GM23338 (cell line): ENCODE measurements at regions not wholly inside any gene's neighbourhood (a gene's known extent, or its start where the extent isn't known, plus 50 kb on each side); places are given as distances from the start of the nearest gene placed in this dataset.

Source experiments
- ATAC-seq: fragments of 200-7000 bp; cut with Tn5 transposase; 3 replicates; pipeline ENCODE4 v1.9.1; 2020
- DNase-seq: peaks from one replicate; pipeline ENCODE4 v3.0.0-alpha.2; 2015; ENCODE audit warnings: low spot score
- H2AFZ ChIP-seq: fragments of 200-600 bp; sonication (generic); 2 replicates; pipeline ENCODE4 v1.8.0; 2016; ENCODE audit warnings: antibody characterized with exemption, mild to moderate bottlenecking, moderate library complexity
- H3F3A ChIP-seq: fragments of 200-600 bp; sonication (generic); replicated peaks from 2 replicates; pipeline ENCODE4 v1.8.0; 2017; ENCODE audit warnings: antibody characterized with exemption, mixed run types, low read depth
- H3K27ac ChIP-seq: fragments of 200-600 bp; sonication (generic); 2 replicates; pipeline ENCODE4 v1.6.1; 2016; ENCODE audit warnings: low read depth
- H3K27me3 ChIP-seq: fragments of 200-600 bp; sonication (generic); 2 replicates; pipeline ENCODE4 v1.8.0; 2016; ENCODE audit warnings: mild to moderate bottlenecking, mixed run types, moderate library complexity; ENCODE audit not compliant: insufficient read depth
- H3K36me3 ChIP-seq: fragments of 200-600 bp; sonication (generic); 2 replicates; pipeline ENCODE4 v1.8.0; 2016; ENCODE audit warnings: mild to moderate bottlenecking; ENCODE audit not compliant: insufficient read depth
- H3K4me1 ChIP-seq: fragments of 200-600 bp; sonication (generic); 2 replicates; pipeline ENCODE4 v1.8.0; 2016; ENCODE audit warnings: mild to moderate bottlenecking, moderate library complexity; ENCODE audit not compliant: insufficient read depth
- H3K4me2 ChIP-seq: fragments of 200-600 bp; sonication (generic); 2 replicates; pipeline ENCODE4 v1.7.1; 2017; ENCODE audit warnings: mixed run types
- H3K4me3 ChIP-seq: fragments of 200-600 bp; sonication (generic); 2 replicates; pipeline ENCODE4 v1.6.1; 2016; ENCODE audit warnings: mixed run types
- H3K79me2 ChIP-seq: fragments of 200-600 bp; sonication (generic); replicated peaks from 2 replicates; pipeline ENCODE4 v1.8.0; 2017; ENCODE audit warnings: mild to moderate bottlenecking; ENCODE audit not compliant: insufficient read depth
- H3K9me2 ChIP-seq: fragments of 200-600 bp; sonication (generic); 2 replicates; pipeline ENCODE4 v1.8.0; 2017; ENCODE audit not compliant: insufficient read depth
- H4K20me1 ChIP-seq: fragments of 200-600 bp; sonication (generic); replicated peaks from 2 replicates; pipeline ENCODE4 v1.8.0; 2017; ENCODE audit warnings: mild to moderate bottlenecking; ENCODE audit not compliant: insufficient read depth
- H3K27ac Mint-ChIP-seq: 2 replicates; pipeline ENCODE4 v1.8.0; 2020; ENCODE audit warnings: inconsistent platforms, mild to moderate bottlenecking, moderate library complexity, mixed read lengths
- H3K27me3 Mint-ChIP-seq: 3 replicates; pipeline ENCODE4 v1.8.0; 2022; ENCODE audit warnings: low read depth, mild to moderate bottlenecking, moderate library complexity, mixed read lengths, inconsistent platforms; ENCODE audit not compliant: insufficient read depth, poor library complexity
- H3K36me3 Mint-ChIP-seq: 3 replicates; pipeline ENCODE4 v1.8.0; 2021; ENCODE audit warnings: low read depth, mild to moderate bottlenecking, inconsistent platforms, moderate library complexity, mixed read lengths
- H3K4me1 Mint-ChIP-seq: 3 replicates; pipeline ENCODE4 v1.8.0; 2020; ENCODE audit warnings: mild to moderate bottlenecking, inconsistent platforms, mixed read lengths
- H3K4me3 Mint-ChIP-seq: 3 replicates; pipeline ENCODE4 v1.8.0; 2021; ENCODE audit warnings: moderate library complexity, mild to moderate bottlenecking, inconsistent platforms, mixed read lengths
- H3K9me3 Mint-ChIP-seq: 3 replicates; pipeline ENCODE4 v1.8.0; 2020; ENCODE audit warnings: moderate library complexity, mild to moderate bottlenecking, inconsistent platforms, mixed read lengths
- CREB1 ChIP-seq: fragments of 250-450 bp; sonication (Bioruptor Pico); IDR thresholded peaks from 2 replicates; pipeline ENCODE4 v1.5.0; 2020; ENCODE audit warnings: low read depth, mild to moderate bottlenecking, moderate library complexity
- CTCF ChIP-seq, 2 experiments: fragments of 200-600 bp in 1 of 2; sonication (generic) in 1 of 2; conservative IDR thresholded peaks; 2 replicates each; pipeline versions ENCODE4 v1.5.1 to v1.6.1; 2016 to 2017; ENCODE audit warnings: antibody characterized with exemption in 2 of 2, low read depth in 2 of 2, mild to moderate bottlenecking in 2 of 2, moderate library complexity in 1 of 2
- EZH2 ChIP-seq: fragments of 200-600 bp; sonication (generic); IDR thresholded peaks from one replicate; pipeline ENCODE4 v1.8.0; 2017; ENCODE audit warnings: antibody characterized with exemption, mild to moderate bottlenecking, low read depth; ENCODE audit not compliant: unreplicated experiment
- EZH2phosphoT487 ChIP-seq: fragments of 200-600 bp; sonication (generic); IDR thresholded peaks from one replicate; pipeline ENCODE4 v1.8.1; 2018; ENCODE audit warnings: antibody characterized with exemption; ENCODE audit not compliant: unreplicated experiment
- JUNB ChIP-seq: IDR thresholded peaks from one replicate; pipeline ENCODE4 v1.6.1; 2016; ENCODE audit warnings: antibody characterized with exemption; ENCODE audit not compliant: unreplicated experiment
- NANOG ChIP-seq: IDR thresholded peaks from 2 replicates; pipeline ENCODE4 v1.6.1; 2016; ENCODE audit warnings: antibody characterized with exemption, borderline replicate concordance
- POLR2AphosphoS5 ChIP-seq: IDR thresholded peaks from 2 replicates; pipeline ENCODE4 v1.6.1; 2016; ENCODE audit warnings: antibody characterized with exemption, low read depth
- STAT1 ChIP-seq: IDR thresholded peaks from one replicate; pipeline ENCODE4 v1.6.1; 2016; ENCODE audit warnings: antibody characterized with exemption; ENCODE audit not compliant: unreplicated experiment
- ZNF114 ChIP-seq: fragments of 250-450 bp; sonication (Bioruptor Pico); IDR thresholded peaks from 2 replicates; pipeline ENCODE4 v1.5.0; 2020; ENCODE audit warnings: mild to moderate bottlenecking, moderate library complexity
- ZNF331 ChIP-seq: fragments of 250-450 bp; sonication (Bioruptor Pico); IDR thresholded peaks from 2 replicates; pipeline ENCODE4 v1.5.0; 2020; ENCODE audit warnings: low read depth, mild to moderate bottlenecking, moderate library complexity
- TF ChIP-seq, protein P1 (sequence below): IDR thresholded peaks from one replicate; pipeline ENCODE4 v1.6.1; 2018; ENCODE audit warnings: antibody characterized with exemption; ENCODE audit not compliant: unreplicated experiment
- TF ChIP-seq, protein P2 (sequence below): IDR thresholded peaks from 2 replicates; pipeline ENCODE4 v1.6.1; 2016; ENCODE audit warnings: antibody characterized with exemption
- TF ChIP-seq, protein P3 (sequence below): fragments of 250-450 bp; sonication (Bioruptor Pico); IDR thresholded peaks from 2 replicates; pipeline ENCODE4 v1.5.0; 2020; ENCODE audit warnings: mild to moderate bottlenecking, moderate library complexity

DNA sequence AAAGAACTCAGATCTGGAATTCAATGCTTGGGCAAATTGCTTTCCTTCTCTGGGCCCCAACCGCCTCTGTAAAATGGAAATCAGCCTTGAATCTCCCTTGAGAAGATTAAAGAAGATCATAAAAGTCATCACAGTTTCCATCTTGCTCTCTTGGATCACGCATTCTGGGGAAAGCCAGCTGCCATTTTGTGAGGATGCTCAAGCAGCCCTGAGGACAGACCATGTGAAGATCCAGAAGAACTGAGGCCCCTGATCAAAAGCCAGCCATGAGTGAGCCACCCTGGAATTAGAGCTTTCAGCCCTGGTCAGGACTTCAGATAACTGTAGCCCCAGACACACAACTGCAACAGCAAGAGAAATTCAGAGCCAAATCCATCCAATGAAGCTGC is 229.3 kb downstream of the MN1 start:
- H3K27me3 ChIP-seq, result no peaks in the 10 kb centered on the region
- no peaks in the 10 kb centered on the region for H3K36me3 ChIP-seq
- H3F3A ChIP-seq, result no peaks in the 10 kb centered on the region
- no peaks in the 10 kb centered on the region for H3K9me2 ChIP-seq
- H3K4me3 ChIP-seq, result no peak overlapping the region
- peaks cover 15% of the 10 kb centered on the region for H3K27me3 Mint-ChIP-seq
- H3K36me3 Mint-ChIP-seq, result no peaks in the 10 kb centered on the region
- no peaks in the 10 kb centered on the region; the same call in 2 of the 3 replicates for H3K9me3 Mint-ChIP-seq
- H4K20me1 ChIP-seq, result 0 out of 2 replicates have a peak, but pooled peaks cover 3% of the 10 kb centered on the region
- ATAC-seq (no peak), DNase-seq (no peak)
- H3K4me1 Mint-ChIP-seq, result peaks cover 33% of the 10 kb centered on the region
- no peak overlapping the region for H3K4me3 Mint-ChIP-seq
- no peak overlapping the region; the same call in 1 of the 2 replicates for H3K4me2 ChIP-seq
- no peak overlapping the region for H2AFZ ChIP-seq
- no peak overlapping the region for H3K27ac ChIP-seq
- TF ChIP-seq CREB1 (CRISPR knock-in tag) (no peak), EZH2 (no peak), ZNF331 (CRISPR knock-in tag) (no peak), STAT1 (no peak), NANOG (no peak), ZNF114 (no peak), JUNB (no peak), POLR2AphosphoS5 (no peak), EZH2phosphoT487 (no peak), CTCF (conservative IDR thresholded peaks at IDR 0.05; ENCODE audit: low read depth in 2 of 2) (no peak)
- TF ChIP-seq, protein P1, sequence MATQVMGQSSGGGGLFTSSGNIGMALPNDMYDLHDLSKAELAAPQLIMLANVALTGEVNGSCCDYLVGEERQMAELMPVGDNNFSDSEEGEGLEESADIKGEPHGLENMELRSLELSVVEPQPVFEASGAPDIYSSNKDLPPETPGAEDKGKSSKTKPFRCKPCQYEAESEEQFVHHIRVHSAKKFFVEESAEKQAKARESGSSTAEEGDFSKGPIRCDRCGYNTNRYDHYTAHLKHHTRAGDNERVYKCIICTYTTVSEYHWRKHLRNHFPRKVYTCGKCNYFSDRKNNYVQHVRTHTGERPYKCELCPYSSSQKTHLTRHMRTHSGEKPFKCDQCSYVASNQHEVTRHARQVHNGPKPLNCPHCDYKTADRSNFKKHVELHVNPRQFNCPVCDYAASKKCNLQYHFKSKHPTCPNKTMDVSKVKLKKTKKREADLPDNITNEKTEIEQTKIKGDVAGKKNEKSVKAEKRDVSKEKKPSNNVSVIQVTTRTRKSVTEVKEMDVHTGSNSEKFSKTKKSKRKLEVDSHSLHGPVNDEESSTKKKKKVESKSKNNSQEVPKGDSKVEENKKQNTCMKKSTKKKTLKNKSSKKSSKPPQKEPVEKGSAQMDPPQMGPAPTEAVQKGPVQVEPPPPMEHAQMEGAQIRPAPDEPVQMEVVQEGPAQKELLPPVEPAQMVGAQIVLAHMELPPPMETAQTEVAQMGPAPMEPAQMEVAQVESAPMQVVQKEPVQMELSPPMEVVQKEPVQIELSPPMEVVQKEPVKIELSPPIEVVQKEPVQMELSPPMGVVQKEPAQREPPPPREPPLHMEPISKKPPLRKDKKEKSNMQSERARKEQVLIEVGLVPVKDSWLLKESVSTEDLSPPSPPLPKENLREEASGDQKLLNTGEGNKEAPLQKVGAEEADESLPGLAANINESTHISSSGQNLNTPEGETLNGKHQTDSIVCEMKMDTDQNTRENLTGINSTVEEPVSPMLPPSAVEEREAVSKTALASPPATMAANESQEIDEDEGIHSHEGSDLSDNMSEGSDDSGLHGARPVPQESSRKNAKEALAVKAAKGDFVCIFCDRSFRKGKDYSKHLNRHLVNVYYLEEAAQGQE, result no peak
- TF ChIP-seq, protein P2, sequence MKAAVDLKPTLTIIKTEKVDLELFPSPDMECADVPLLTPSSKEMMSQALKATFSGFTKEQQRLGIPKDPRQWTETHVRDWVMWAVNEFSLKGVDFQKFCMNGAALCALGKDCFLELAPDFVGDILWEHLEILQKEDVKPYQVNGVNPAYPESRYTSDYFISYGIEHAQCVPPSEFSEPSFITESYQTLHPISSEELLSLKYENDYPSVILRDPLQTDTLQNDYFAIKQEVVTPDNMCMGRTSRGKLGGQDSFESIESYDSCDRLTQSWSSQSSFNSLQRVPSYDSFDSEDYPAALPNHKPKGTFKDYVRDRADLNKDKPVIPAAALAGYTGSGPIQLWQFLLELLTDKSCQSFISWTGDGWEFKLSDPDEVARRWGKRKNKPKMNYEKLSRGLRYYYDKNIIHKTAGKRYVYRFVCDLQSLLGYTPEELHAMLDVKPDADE, result no peak
- TF ChIP-seq, protein P3, sequence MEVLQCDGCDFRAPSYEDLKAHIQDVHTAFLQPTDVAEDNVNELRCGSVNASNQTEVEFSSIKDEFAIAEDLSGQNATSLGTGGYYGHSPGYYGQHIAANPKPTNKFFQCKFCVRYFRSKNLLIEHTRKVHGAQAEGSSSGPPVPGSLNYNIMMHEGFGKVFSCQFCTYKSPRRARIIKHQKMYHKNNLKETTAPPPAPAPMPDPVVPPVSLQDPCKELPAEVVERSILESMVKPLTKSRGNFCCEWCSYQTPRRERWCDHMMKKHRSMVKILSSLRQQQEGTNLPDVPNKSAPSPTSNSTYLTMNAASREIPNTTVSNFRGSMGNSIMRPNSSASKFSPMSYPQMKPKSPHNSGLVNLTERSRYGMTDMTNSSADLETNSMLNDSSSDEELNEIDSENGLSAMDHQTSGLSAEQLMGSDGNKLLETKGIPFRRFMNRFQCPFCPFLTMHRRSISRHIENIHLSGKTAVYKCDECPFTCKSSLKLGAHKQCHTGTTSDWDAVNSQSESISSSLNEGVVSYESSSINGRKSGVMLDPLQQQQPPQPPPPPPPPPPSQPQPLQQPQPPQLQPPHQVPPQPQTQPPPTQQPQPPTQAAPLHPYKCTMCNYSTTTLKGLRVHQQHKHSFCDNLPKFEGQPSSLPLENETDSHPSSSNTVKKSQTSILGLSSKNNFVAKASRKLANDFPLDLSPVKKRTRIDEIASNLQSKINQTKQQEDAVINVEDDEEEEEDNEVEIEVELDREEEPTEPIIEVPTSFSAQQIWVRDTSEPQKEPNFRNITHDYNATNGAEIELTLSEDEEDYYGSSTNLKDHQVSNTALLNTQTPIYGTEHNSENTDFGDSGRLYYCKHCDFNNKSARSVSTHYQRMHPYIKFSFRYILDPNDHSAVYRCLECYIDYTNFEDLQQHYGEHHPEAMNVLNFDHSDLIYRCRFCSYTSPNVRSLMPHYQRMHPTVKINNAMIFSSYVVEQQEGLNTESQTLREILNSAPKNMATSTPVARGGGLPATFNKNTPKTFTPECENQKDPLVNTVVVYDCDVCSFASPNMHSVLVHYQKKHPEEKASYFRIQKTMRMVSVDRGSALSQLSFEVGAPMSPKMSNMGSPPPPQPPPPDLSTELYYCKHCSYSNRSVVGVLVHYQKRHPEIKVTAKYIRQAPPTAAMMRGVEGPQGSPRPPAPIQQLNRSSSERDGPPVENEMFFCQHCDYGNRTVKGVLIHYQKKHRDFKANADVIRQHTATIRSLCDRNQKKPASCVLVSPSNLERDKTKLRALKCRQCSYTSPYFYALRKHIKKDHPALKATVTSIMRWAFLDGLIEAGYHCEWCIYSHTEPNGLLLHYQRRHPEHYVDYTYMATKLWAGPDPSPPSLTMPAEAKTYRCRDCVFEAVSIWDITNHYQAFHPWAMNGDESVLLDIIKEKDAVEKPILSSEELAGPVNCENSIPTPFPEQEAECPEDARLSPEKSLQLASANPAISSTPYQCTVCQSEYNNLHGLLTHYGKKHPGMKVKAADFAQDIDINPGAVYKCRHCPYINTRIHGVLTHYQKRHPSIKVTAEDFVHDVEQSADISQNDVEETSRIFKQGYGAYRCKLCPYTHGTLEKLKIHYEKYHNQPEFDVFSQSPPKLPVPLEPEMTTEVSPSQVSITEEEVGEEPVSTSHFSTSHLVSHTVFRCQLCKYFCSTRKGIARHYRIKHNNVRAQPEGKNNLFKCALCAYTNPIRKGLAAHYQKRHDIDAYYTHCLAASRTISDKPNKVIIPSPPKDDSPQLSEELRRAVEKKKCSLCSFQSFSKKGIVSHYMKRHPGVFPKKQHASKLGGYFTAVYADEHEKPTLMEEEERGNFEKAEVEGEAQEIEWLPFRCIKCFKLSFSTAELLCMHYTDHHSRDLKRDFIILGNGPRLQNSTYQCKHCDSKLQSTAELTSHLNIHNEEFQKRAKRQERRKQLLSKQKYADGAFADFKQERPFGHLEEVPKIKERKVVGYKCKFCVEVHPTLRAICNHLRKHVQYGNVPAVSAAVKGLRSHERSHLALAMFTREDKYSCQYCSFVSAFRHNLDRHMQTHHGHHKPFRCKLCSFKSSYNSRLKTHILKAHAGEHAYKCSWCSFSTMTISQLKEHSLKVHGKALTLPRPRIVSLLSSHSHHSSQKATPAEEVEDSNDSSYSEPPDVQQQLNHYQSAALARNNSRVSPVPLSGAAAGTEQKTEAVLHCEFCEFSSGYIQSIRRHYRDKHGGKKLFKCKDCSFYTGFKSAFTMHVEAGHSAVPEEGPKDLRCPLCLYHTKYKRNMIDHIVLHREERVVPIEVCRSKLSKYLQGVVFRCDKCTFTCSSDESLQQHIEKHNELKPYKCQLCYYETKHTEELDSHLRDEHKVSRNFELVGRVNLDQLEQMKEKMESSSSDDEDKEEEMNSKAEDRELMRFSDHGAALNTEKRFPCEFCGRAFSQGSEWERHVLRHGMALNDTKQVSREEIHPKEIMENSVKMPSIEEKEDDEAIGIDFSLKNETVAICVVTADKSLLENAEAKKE (CRISPR knock-in tag), result no peak
- H3K4me1 ChIP-seq, result peaks cover 15% of the 10 kb centered on the region; the same call in 1 of the 2 replicates
- no peaks in the 10 kb centered on the region for H3K79me2 ChIP-seq
- no peak overlapping the region for H3K27ac Mint-ChIP-seq
